ENCODE measurements at regions not wholly inside any gene's neighbourhood (a gene's known extent, or its start where the extent isn't known, plus 50 kb on each side); places are given as distances from the start of the nearest gene placed in this dataset.

DNA sequence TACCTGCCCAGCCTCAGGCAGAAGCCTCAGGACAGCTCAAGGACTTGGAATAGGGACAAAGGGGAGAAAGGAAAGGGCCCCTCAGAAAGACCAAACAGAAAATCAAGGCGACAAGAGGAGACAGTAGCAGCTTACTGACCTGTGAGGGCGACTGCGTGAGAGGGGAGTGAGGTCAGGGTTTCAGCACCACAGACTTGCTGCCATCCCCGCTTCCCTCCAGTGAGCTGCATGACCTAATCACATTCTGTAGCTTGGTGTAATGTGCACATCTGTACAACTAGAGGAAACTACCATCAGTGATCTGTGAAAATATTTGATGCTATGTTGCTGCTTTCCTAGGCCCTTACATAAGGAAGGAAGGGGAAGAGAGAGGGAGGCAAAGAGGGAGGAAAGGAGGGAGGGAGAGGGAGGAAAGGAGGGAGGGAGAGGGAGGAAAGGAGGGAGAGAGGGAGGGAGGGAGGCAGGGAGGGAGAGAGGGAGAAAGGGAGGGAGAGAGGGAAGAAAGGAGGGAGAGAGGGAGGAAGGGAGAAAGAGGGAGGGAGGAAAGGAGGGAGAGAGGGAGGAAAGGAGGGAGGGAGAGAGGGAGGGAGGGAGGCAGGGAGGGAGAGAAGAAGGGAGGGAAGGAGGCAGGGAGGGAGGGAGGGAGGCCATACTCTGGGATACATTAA is 404.9 kb upstream of the CDH5 start:
- Histone ChIP-seq H3K36me3 (no peaks in the 10 kb centered on the region), H3K9me3 (no peaks in the 10 kb centered on the region), H3K27ac (no peak overlapping the region), H3K27me3 (no peaks in the 10 kb centered on the region), H3K4me3 (no peak overlapping the region), H3K4me1 (no peaks in the 10 kb centered on the region)
- TF ChIP-seq POLR2A (IDR thresholded peaks at IDR 0.05) = no peak
- TF ChIP-seq, protein P1, sequence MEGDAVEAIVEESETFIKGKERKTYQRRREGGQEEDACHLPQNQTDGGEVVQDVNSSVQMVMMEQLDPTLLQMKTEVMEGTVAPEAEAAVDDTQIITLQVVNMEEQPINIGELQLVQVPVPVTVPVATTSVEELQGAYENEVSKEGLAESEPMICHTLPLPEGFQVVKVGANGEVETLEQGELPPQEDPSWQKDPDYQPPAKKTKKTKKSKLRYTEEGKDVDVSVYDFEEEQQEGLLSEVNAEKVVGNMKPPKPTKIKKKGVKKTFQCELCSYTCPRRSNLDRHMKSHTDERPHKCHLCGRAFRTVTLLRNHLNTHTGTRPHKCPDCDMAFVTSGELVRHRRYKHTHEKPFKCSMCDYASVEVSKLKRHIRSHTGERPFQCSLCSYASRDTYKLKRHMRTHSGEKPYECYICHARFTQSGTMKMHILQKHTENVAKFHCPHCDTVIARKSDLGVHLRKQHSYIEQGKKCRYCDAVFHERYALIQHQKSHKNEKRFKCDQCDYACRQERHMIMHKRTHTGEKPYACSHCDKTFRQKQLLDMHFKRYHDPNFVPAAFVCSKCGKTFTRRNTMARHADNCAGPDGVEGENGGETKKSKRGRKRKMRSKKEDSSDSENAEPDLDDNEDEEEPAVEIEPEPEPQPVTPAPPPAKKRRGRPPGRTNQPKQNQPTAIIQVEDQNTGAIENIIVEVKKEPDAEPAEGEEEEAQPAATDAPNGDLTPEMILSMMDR (IDR thresholded peaks at IDR 0.05) = no peak
- intact Hi-C loops (cut with DNase I; ENCODE audit: low total_unique reads) = no loop called here
- no peak for DNase-seq

DNA sequence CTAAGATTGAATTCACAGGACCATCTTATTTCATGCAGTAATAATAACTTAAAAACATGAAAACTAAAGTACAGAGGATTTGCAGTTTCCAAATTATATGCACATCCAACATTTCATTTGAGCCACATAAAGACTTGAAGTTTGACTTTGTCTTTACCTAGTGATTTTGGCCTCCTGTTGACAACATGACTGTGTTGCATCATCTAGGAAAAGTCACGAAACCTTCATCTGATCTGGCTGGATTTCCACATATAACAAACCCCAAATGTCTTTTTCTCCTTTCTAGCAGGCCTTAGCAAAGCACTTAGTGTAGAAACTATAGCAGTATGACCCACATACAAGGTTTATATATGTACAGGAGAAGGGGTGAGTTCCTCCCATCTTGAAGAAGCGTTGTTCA is 406.5 kb upstream of the CDH5 start:
- Histone ChIP-seq H3K36me3 (no peaks in the 10 kb centered on the region), H3K27me3 (no peaks in the 10 kb centered on the region), H3K9me3 (no peaks in the 10 kb centered on the region), H3K4me3 (no peak overlapping the region), H3K27ac (no peak overlapping the region), H3K4me1 (no peaks in the 10 kb centered on the region)
- no peak for DNase-seq
- intact Hi-C loops (cut with DNase I; ENCODE audit: low total_unique reads) = no loop called here
- TF ChIP-seq, protein P1 (IDR thresholded peaks at IDR 0.05) = no peak
- TF ChIP-seq POLR2A (IDR thresholded peaks at IDR 0.05) = no peak

- no peaks in the 10 kb centered on the region for H3K36me3 ChIP-seq
- TF ChIP-seq POLR2A (IDR thresholded peaks at IDR 0.05) = no peak
- TF ChIP-seq, protein P1 (IDR thresholded peaks at IDR 0.05) = no peak
- no peak overlapping the region for H3K4me3 ChIP-seq
- intact Hi-C loops (cut with DNase I; ENCODE audit: low total_unique reads) = no loop called here
- H3K27ac ChIP-seq = no peak overlapping the region
- no peak for DNase-seq
- no peaks in the 10 kb centered on the region for H3K9me3 ChIP-seq
- no peaks in the 10 kb centered on the region for H3K27me3 ChIP-seq
- H3K4me1 ChIP-seq = no peaks in the 10 kb centered on the region
Measured at GRCh38 chr16:65958086-65958485, 408.4 kb upstream of the CDH5 start.

GRCh38 chr16:65956100-65956499 is 410.4 kb upstream of the CDH5 start:
- no peaks in the 10 kb centered on the region for H3K36me3 ChIP-seq
- no peak for DNase-seq
- H3K9me3 ChIP-seq = no peaks in the 10 kb centered on the region
- H3K27me3 ChIP-seq = no peaks in the 10 kb centered on the region
- no peaks in the 10 kb centered on the region for H3K4me1 ChIP-seq
- no peak overlapping the region for H3K27ac ChIP-seq
- H3K4me3 ChIP-seq = no peak overlapping the region
- intact Hi-C loops (cut with DNase I; ENCODE audit: low total_unique reads) = no loop called here
- TF ChIP-seq POLR2A (IDR thresholded peaks at IDR 0.05) = no peak
- TF ChIP-seq, protein P1 (IDR thresholded peaks at IDR 0.05) = no peak

- TF ChIP-seq, protein P1 (IDR thresholded peaks at IDR 0.05) = no peak
- TF ChIP-seq POLR2A (IDR thresholded peaks at IDR 0.05) = no peak
- Histone ChIP-seq H3K9me3 (no peaks in the 10 kb centered on the region), H3K4me3 (no peak overlapping the region), H3K27me3 (no peaks in the 10 kb centered on the region), H3K36me3 (no peaks in the 10 kb centered on the region), H3K27ac (no peak overlapping the region), H3K4me1 (no peaks in the 10 kb centered on the region)
- no peak for DNase-seq
- intact Hi-C loops (cut with DNase I; ENCODE audit: low total_unique reads) = no loop called here
Measured at GRCh38 chr16:65954446-65954845, 412.0 kb upstream of the CDH5 start.

Measured in uterus (tissue), 3 donors.